H9 (cell line): ENCODE measurements at regions not wholly inside any gene's neighbourhood (a gene's known extent, or its start where the extent isn't known, plus 50 kb on each side); places are given as distances from the start of the nearest gene placed in this dataset.

Source experiments
- DNase-seq: peaks from one replicate; pipeline ENCODE4 v3.0.0-alpha.2; 2017
- H2AFZ ChIP-seq: one replicate; pipeline ENCODE4 v1.6.1; 2013; ENCODE audit warnings: mild to moderate bottlenecking, low read length, control low read depth, moderate library complexity
- H2AK5ac ChIP-seq: 2 replicates; pipeline ENCODE4 v1.6.1; 2013; ENCODE audit warnings: low read length, control low read depth, mixed read lengths; ENCODE audit not compliant: insufficient read length
- H2BK120ac ChIP-seq: one replicate; pipeline ENCODE4 v1.6.1; 2013; ENCODE audit warnings: low read depth, mild to moderate bottlenecking, low read length, control low read depth, inconsistent platforms; ENCODE audit not compliant: poor library complexity, severe bottlenecking
- H2BK12ac ChIP-seq: 2 replicates; pipeline ENCODE4 v1.6.1; 2013; ENCODE audit warnings: low read length, control low read depth, mixed read lengths, low read depth; ENCODE audit not compliant: insufficient read length
- H2BK15ac ChIP-seq: 2 replicates; pipeline ENCODE4 v1.6.1; 2013; ENCODE audit warnings: low read depth, low read length, control low read depth
- H2BK20ac ChIP-seq: one replicate; pipeline ENCODE4 v1.6.1; 2013; ENCODE audit warnings: low read depth, mild to moderate bottlenecking, low read length, control low read depth, inconsistent platforms; ENCODE audit not compliant: poor library complexity, severe bottlenecking
- H2BK5ac ChIP-seq: 2 replicates; pipeline ENCODE4 v1.6.1; 2013; ENCODE audit warnings: low read length, control low read depth, mixed read lengths; ENCODE audit not compliant: insufficient read length
- H3K14ac ChIP-seq: 2 replicates; pipeline ENCODE4 v1.6.1; 2013; ENCODE audit warnings: low read length, control low read depth; ENCODE audit not compliant: insufficient read depth
- H3K18ac ChIP-seq: 2 replicates; pipeline ENCODE4 v1.6.1; 2013; ENCODE audit warnings: low read depth, mild to moderate bottlenecking, mixed read lengths, low read length, control low read depth; ENCODE audit not compliant: insufficient read length
- H3K23ac ChIP-seq: 2 replicates; pipeline ENCODE4 v1.6.1; 2013; ENCODE audit warnings: low read length, control low read depth, mixed read lengths, low read depth; ENCODE audit not compliant: insufficient read length
- H3K23me2 ChIP-seq: 2 replicates; pipeline ENCODE4 v1.6.1; 2013; ENCODE audit warnings: low read depth, mild to moderate bottlenecking, mixed read lengths, low read length, control low read depth; ENCODE audit not compliant: insufficient read length, poor library complexity, severe bottlenecking
- H3K27ac ChIP-seq: 2 replicates; pipeline ENCODE4 v1.5.1; 2013; ENCODE audit warnings: low read length, control low read depth, mixed read lengths, low read depth; ENCODE audit not compliant: insufficient read length
- H3K27me3 ChIP-seq: 2 replicates; pipeline ENCODE4 v1.6.1; 2013; ENCODE audit warnings: low read length, control low read depth, inconsistent platforms; ENCODE audit not compliant: insufficient read depth
- H3K4ac ChIP-seq: 2 replicates; pipeline ENCODE4 v1.6.1; 2013; ENCODE audit warnings: low read depth, mild to moderate bottlenecking, control low read depth, inconsistent platforms, low read length, moderate library complexity
- H3K4me1 ChIP-seq: 2 replicates; pipeline ENCODE4 v1.6.1; 2013; ENCODE audit warnings: low read length, control low read depth, inconsistent platforms; ENCODE audit not compliant: insufficient read depth
- H3K4me2 ChIP-seq: 2 replicates; pipeline ENCODE4 v1.6.1; 2013; ENCODE audit warnings: low read length, control low read depth, mixed read lengths; ENCODE audit not compliant: insufficient read length, insufficient read depth
- H3K56ac ChIP-seq: 2 replicates; pipeline ENCODE4 v1.6.1; 2013; ENCODE audit warnings: low read depth, mild to moderate bottlenecking, mixed read lengths, low read length, control low read depth; ENCODE audit not compliant: insufficient read length
- H3K79me1 ChIP-seq: 2 replicates; pipeline ENCODE4 v1.6.1; 2013; ENCODE audit warnings: low read depth, mild to moderate bottlenecking, moderate library complexity, low read length, control low read depth, inconsistent platforms; ENCODE audit not compliant: insufficient read depth, poor library complexity, severe bottlenecking
- H3K79me2 ChIP-seq: 2 replicates; pipeline ENCODE4 v1.6.1; 2013; ENCODE audit warnings: low read length, control low read depth, inconsistent platforms; ENCODE audit not compliant: insufficient read depth
- H3K9ac ChIP-seq: 2 replicates; pipeline ENCODE4 v1.6.1; 2013; ENCODE audit warnings: low read length, control low read depth, mixed read lengths; ENCODE audit not compliant: insufficient read length; ENCODE audit errors: extremely low read depth
- H3K9me3 ChIP-seq: one replicate; pipeline ENCODE4 v1.6.1; 2013; ENCODE audit warnings: low read depth, low read length, inconsistent platforms; ENCODE audit not compliant: control insufficient read depth
- H3T11ph ChIP-seq: one replicate; pipeline ENCODE4 v1.6.1; 2013; ENCODE audit warnings: mild to moderate bottlenecking, low read length, control low read depth, inconsistent platforms
- H4K20me1 ChIP-seq: one replicate; pipeline ENCODE4 v1.6.1; 2013; ENCODE audit not compliant: control insufficient read depth, insufficient read length, insufficient read depth
- H4K5ac ChIP-seq: 2 replicates; pipeline ENCODE4 v1.6.1; 2013; ENCODE audit warnings: low read depth, mild to moderate bottlenecking, mixed read lengths, low read length, control low read depth; ENCODE audit not compliant: insufficient read length
- H4K8ac ChIP-seq: replicated peaks from 2 replicates; pipeline ENCODE4 v1.6.1; 2013; ENCODE audit warnings: low read length, control low read depth, mixed read lengths, low read depth; ENCODE audit not compliant: insufficient read length
- H4K91ac ChIP-seq: 2 replicates; pipeline ENCODE4 v1.6.1; 2013; ENCODE audit warnings: low read depth, mild to moderate bottlenecking, moderate library complexity, mixed read lengths, low read length, control low read depth; ENCODE audit not compliant: insufficient read length
- H3K27ac Mint-ChIP-seq, 3 experiments: 2 replicates in 2 of 3; 3 replicates in 1 of 3; pipeline ENCODE4 v1.8.0; 2020 to 2021; ENCODE audit warnings: mixed read lengths in 3 of 3, mild to moderate bottlenecking in 1 of 3, moderate library complexity in 1 of 3
- H3K27me3 Mint-ChIP-seq: 2 replicates; pipeline ENCODE4 v1.8.0; 2021; ENCODE audit warnings: low read depth, mild to moderate bottlenecking, moderate library complexity, mixed read lengths
- H3K36me3 Mint-ChIP-seq, 3 experiments: 2 replicates in 2 of 3; 3 replicates in 1 of 3; pipeline ENCODE4 v1.8.0; 2020 to 2021; ENCODE audit warnings: low read depth in 3 of 3, mixed read lengths in 3 of 3; ENCODE audit not compliant: insufficient read depth in 1 of 3
- H3K4me1 Mint-ChIP-seq, 2 experiments: 2 replicates each; pipeline ENCODE4 v1.8.0; 2020; ENCODE audit warnings: mixed read lengths in 2 of 2
- H3K4me3 Mint-ChIP-seq, 2 experiments: 2 replicates in 1 of 2; 3 replicates in 1 of 2; pipeline ENCODE4 v1.8.0; 2020 to 2021; ENCODE audit warnings: mild to moderate bottlenecking in 2 of 2, mixed read lengths in 2 of 2, moderate library complexity in 1 of 2
- H3K9me3 Mint-ChIP-seq, 2 experiments: 2 replicates in 1 of 2; 3 replicates in 1 of 2; pipeline ENCODE4 v1.8.0; 2020; ENCODE audit warnings: mild to moderate bottlenecking in 2 of 2, mixed read lengths in 2 of 2, moderate library complexity in 1 of 2
- CTCF ChIP-seq: fragments of 200-600 bp; sonication (generic); conservative IDR thresholded peaks from 3 replicates; pipeline ENCODE4 v1.8.0; 2021; ENCODE audit warnings: antibody characterized with exemption, mild to moderate bottlenecking
- WGBS: extraction: QIAGEN DNeasy Blood & Tissue Kit; methylation state at CpG from one replicate; pipeline ENCODE4 v1.1.7; 2013; ENCODE audit warnings: missing lambda C conversion rate, low lambda C conversion rate, mixed read lengths; ENCODE audit not compliant: insufficient read length; ENCODE audit errors: extremely low coverage; 5-methylcytosine and 5-hydroxymethylcytosine counted together

DNA sequence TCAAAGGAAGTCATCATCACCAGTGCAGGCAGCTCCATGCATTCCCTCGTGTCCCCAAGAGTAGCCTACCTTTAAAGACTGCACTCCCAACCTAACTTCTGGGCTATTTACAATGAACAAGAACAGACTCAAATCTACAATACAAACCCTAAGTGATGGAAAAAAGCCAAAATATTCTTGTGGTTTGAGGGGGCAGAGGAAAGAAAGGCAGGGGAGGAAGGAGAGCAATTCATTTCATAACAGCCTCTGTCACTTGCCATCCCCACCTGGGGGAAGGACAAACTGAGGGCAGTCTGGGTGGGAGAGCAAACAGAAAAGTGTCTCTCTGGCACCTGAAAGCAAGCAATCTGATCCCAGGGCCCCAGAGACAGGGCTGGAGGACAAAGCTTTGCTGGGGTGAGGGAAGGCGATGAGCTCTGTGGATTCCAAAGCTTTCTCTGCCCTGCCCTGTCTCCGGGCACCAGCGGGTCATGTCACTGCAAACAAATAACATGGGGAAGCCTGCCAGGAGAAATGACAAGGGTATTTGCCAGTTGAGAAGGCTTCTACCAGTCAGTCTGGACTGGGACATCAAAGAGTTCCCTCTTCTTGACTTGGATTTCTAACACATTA, 528.0 kb upstream of the TNP1 start:
- H3K27ac Mint-ChIP-seq = no peak overlapping the region
- no peaks in the 10 kb centered on the region for H4K20me1 ChIP-seq
- H3T11ph ChIP-seq = no peak overlapping the region
- no peak overlapping the region for H3K14ac ChIP-seq
- H3K27ac ChIP-seq = no peak overlapping the region
- TF ChIP-seq CTCF = no peak
- DNase-seq = no peak
- H3K79me1 ChIP-seq = no peaks in the 10 kb centered on the region
- H3K4me1 ChIP-seq = no peaks in the 10 kb centered on the region
- no peak overlapping the region for H3K9ac ChIP-seq
- peaks cover 25% of the 10 kb centered on the region for H3K27me3 Mint-ChIP-seq
- no peak overlapping the region for H2BK12ac ChIP-seq
- peaks cover 19 to 24% of the 10 kb centered on the region in 2 experiments; a peak in 4 of 5 replicates for H3K9me3 Mint-ChIP-seq
- H3K56ac ChIP-seq = no peak overlapping the region
- no peak overlapping the region for H2BK120ac ChIP-seq
- no peak overlapping the region for H3K4me3 Mint-ChIP-seq
- H2BK20ac ChIP-seq = no peak overlapping the region
- no peak overlapping the region for H2AK5ac ChIP-seq
- H3K27me3 ChIP-seq = no peaks in the 10 kb centered on the region
- no peak overlapping the region for H3K4ac ChIP-seq
- no peak overlapping the region for H2AFZ ChIP-seq
- no peak overlapping the region for H4K5ac ChIP-seq
- no peak overlapping the region for H3K18ac ChIP-seq
- no peaks in the 10 kb centered on the region for H3K23me2 ChIP-seq
- no peaks in the 10 kb centered on the region for H3K79me2 ChIP-seq
- H4K8ac ChIP-seq = no peak overlapping the region
- H4K91ac ChIP-seq = no peak overlapping the region
- WGBS = no CpG with 5 or more reads among the region's 4 CpGs
- H2BK15ac ChIP-seq = no peak overlapping the region
- no peak overlapping the region for H3K4me2 ChIP-seq
- peaks cover 6 to 18% (median 9%) of the 10 kb centered on the region in 3 experiments; a peak in 6 of 7 replicates for H3K36me3 Mint-ChIP-seq
- peaks cover 5% of the 10 kb centered on the region for H3K9me3 ChIP-seq
- no peaks in the 10 kb centered on the region for H3K4me1 Mint-ChIP-seq
- no peak overlapping the region for H2BK5ac ChIP-seq
- H3K23ac ChIP-seq = no peak overlapping the region
